ENCODE measurements at regions not wholly inside any gene's neighbourhood (a gene's known extent, or its start where the extent isn't known, plus 50 kb on each side); places are given as distances from the start of the nearest gene placed in this dataset.

GRCh38 chr9:100698945-100699344 is 121.1 kb downstream of the CAVIN4 start:
- no peak overlapping the region for H3K27ac ChIP-seq
- no peak for DNase-seq (ENCODE audit: low spot score)
- ChIA-PET POLR2A (ENCODE audit: low non-redundant PET) (no interaction called here), CTCF (no interaction called here)
- TF ChIP-seq CTCF (conservative IDR thresholded peaks at IDR 0.05; ENCODE audit: low read depth): no peak

DNA sequence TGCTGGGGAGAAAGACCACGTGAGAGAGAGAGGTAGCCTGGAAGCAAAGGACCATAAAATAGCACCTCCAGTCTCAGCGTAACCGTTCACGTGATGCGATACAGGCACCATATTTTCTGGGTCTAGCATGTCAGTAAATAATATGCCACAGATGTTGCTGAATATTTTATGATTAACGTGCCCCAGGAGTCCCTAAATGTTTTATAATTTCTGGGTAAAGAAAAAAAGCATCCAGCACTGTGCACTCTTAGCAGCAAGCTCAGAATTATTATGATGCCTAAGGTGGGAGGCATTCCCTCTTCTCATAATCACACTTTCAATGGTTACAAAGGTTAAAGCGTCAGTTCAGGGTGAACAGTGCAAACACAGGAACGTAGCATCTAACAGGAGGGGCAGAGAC is 121.8 kb downstream of the CAVIN4 start:
- POLR2A ChIA-PET (ENCODE audit: low non-redundant PET): no interaction called here
- CTCF ChIA-PET: no interaction called here
- TF ChIP-seq CTCF (conservative IDR thresholded peaks at IDR 0.05; ENCODE audit: low read depth): no peak
- H3K27ac ChIP-seq: no peak overlapping the region
- no peak for DNase-seq (ENCODE audit: low spot score)

GRCh38 chr9:100700689-100701318 is 122.9 kb downstream of the CAVIN4 start:
- ChIA-PET CTCF (interaction anchor here (0.6 to 0.7 kb wide), 3 partner anchors 75 to 295 kb away, joined by 3 to 5 read pairs (median 3); no protein-coding TSS in a partner anchor), POLR2A (ENCODE audit: low non-redundant PET) (no interaction called here)
- no peak for DNase-seq (ENCODE audit: low spot score)

GRCh38 chr9:100714372-100715099 is 136.7 kb downstream of the CAVIN4 start:
- ChIA-PET CTCF (interaction anchor here (0.6 to 1.7 kb wide), 8 partner anchors 12 to 1184 kb away, joined by 3 to 8 read pairs (median 5); no protein-coding TSS in a partner anchor), POLR2A (ENCODE audit: low non-redundant PET) (no interaction called here)
- peak; percentile 65 for DNase-seq (ENCODE audit: low spot score)
- H3K27ac ChIP-seq: no peak overlapping the region
- peak; percentile 88 for TF ChIP-seq CTCF (conservative IDR thresholded peaks at IDR 0.05; ENCODE audit: low read depth)

More at GRCh38 chr9:100700689-100701318, 122.9 kb downstream of the CAVIN4 start:
- H3K27ac ChIP-seq: no peak overlapping the region
- TF ChIP-seq CTCF (conservative IDR thresholded peaks at IDR 0.05; ENCODE audit: low read depth): peak; percentile 56

DNA sequence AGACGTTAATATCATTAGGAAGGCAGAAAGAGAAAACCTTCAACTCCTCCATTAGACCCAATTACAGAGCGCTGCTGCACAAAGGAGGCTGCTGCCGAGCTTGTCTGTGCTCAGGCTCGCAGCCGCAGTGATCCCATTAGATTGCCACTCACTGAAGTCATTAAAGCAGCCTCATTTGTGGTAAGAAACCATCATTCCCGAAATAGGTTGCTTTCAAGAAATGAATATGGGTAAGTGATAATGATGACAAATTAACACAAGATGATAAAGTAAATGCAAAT is 137.2 kb downstream of the CAVIN4 start:
- POLR2A ChIA-PET (ENCODE audit: low non-redundant PET): no interaction called here
- no peak for TF ChIP-seq CTCF (conservative IDR thresholded peaks at IDR 0.05; ENCODE audit: low read depth)
- CTCF ChIA-PET: interaction anchor here (0.6 to 1.1 kb wide), 3 partner anchors 112 to 716 kb away, joined by 3 to 7 read pairs (median 6); no protein-coding TSS in a partner anchor
- H3K27ac ChIP-seq: no peak overlapping the region
- DNase-seq (ENCODE audit: low spot score): no peak

DNA sequence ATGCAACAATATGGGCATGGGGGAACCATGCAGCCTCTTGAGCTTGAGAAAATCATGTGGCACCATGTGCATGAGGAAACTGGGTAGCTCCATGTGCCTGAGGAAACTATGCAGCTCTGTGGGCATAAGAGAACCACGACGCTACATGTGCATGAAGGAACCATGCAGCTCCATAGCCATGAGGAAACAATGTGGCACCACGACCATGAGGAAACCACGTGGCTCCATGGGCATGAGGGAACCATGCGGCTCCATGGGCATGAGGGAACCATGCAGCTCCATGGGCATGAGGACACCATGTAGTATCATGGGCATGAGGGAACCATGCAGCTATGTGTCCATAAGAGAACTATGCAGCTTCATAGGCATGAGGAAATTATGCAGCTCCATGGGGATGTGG is 140.8 kb downstream of the CAVIN4 start:
- ChIA-PET POLR2A (ENCODE audit: low non-redundant PET) (no interaction called here), CTCF (interaction anchor here (0.6 to 1.0 kb wide), 2 partner anchors 8 to 517 kb away, joined by 3 read pairs; no protein-coding TSS in a partner anchor)
- DNase-seq (ENCODE audit: low spot score): no peak
- H3K27ac ChIP-seq: no peak overlapping the region
- TF ChIP-seq CTCF (conservative IDR thresholded peaks at IDR 0.05; ENCODE audit: low read depth): no peak

Measured in RWPE1 (cell line).